GM12878 (cell line): ENCODE measurements at regions not wholly inside any gene's neighbourhood (a gene's known extent, or its start where the extent isn't known, plus 50 kb on each side); places are given as distances from the start of the nearest gene placed in this dataset.

Experiments
- ATAC-seq: fragments of 200-7000 bp; cut with Tn5 transposase; 3 replicates; pipeline ENCODE4 v1.9.1; 2020; ENCODE audit warnings: mild to moderate bottlenecking, moderate library complexity
- BruUV-seq: library from RNA; stranded (reverse); fragments of 400-500 nt; replicated peaks from 2 replicates; lab custom pipeline; 2021; lab: Mats Ljungman, UMichigan
- CTCF ChIA-PET: fragments of 300-600 bp; sonication (Branson Sonifier 250); formaldehyde crosslinking; extraction: SDS; loops from one replicate; lab custom pipeline; 2021; ENCODE audit warnings: inconsistent platforms; lab: Yijun Ruan, JAX
- POLR2A ChIA-PET: fragments of 350-600 bp; formaldehyde crosslinking; extraction: SDS; loops from one replicate; lab custom pipeline; 2021; ENCODE audit warnings: inconsistent platforms; lab: Charles Lee
- RAD21 ChIA-PET: fragments of 300-600 bp; sonication (Branson Sonifier 250); formaldehyde crosslinking; loops from one replicate; lab custom pipeline; 2023; ENCODE audit warnings: antibody characterized with exemption; ENCODE audit not compliant: unreplicated experiment; lab: Charles Lee
- SMC1A ChIA-PET: fragments of 300-600 bp; sonication (Branson Sonifier 250); formaldehyde crosslinking; loops from one replicate; lab custom pipeline; 2023; ENCODE audit not compliant: unreplicated experiment, uncharacterized antibody; lab: Charles Lee
- DNase-seq: peaks from one replicate; pipeline ENCODE4 v3.0.0-alpha.2; 2011; ENCODE audit warnings: low read depth, low spot score
- FAIRE-seq: peaks from 3 replicates; lab custom pipeline; 2011; peaks lifted over from hg19 to GRCh38; lab: Jason Lieb, UNC
- H2AFZ ChIP-seq: 2 replicates; pipeline ENCODE4 v1.6.0; 2011; ENCODE audit warnings: low read depth, low read length, control low read depth; ENCODE audit not compliant: control insufficient read depth
- H3K27ac ChIP-seq: 2 replicates; pipeline ENCODE4 v1.5.1; 2011; ENCODE audit warnings: control low read depth; ENCODE audit not compliant: control insufficient read depth, insufficient read depth
- H3K27me3 ChIP-seq, 2 experiments: replicated peaks in 1 of 2; 2 replicates each; pipeline versions ENCODE4 v1.6.0 to v1.6.1; 2011; ENCODE audit warnings: low read length in 1 of 2; ENCODE audit not compliant: control insufficient read depth in 2 of 2, insufficient read depth in 2 of 2
- H3K36me3 ChIP-seq, 2 experiments: 2 replicates each; pipeline ENCODE4 v1.5.1; 2011; ENCODE audit warnings: low read length in 1 of 2; ENCODE audit not compliant: control insufficient read depth in 2 of 2, insufficient read depth in 2 of 2
- H3K4me1 ChIP-seq: 2 replicates; pipeline ENCODE4 v1.6.1; 2011; ENCODE audit warnings: mild to moderate bottlenecking, low read length, moderate library complexity, mixed read lengths; ENCODE audit not compliant: control insufficient read depth, insufficient read depth
- H3K4me2 ChIP-seq: 2 replicates; pipeline ENCODE4 v1.6.0; 2011; ENCODE audit warnings: control low read depth; ENCODE audit not compliant: control insufficient read depth, insufficient read depth
- H3K4me3 ChIP-seq: fragments of 200-600 bp; sonication (generic); 2 replicates; pipeline ENCODE4 v1.5.1; 2016
- H3K79me2 ChIP-seq: 2 replicates; pipeline ENCODE4 v1.6.0; 2011; ENCODE audit warnings: low read length; ENCODE audit not compliant: control insufficient read depth, insufficient read depth
- H3K9ac ChIP-seq: 2 replicates; pipeline ENCODE4 v1.8.0; 2011; ENCODE audit warnings: low read length, control low read depth, mixed read lengths; ENCODE audit not compliant: control insufficient read depth, insufficient read depth
- H3K9me3 ChIP-seq: replicated peaks from 3 replicates; pipeline ENCODE4 v1.5.1; 2011; ENCODE audit warnings: mild to moderate bottlenecking, low read length; ENCODE audit not compliant: control insufficient read depth, insufficient read depth
- H4K20me1 ChIP-seq: 2 replicates; pipeline ENCODE4 v1.6.0; 2011; ENCODE audit not compliant: control insufficient read depth, insufficient read depth
- BCLAF1 ChIP-seq: fragments of 450-650 bp; IDR thresholded peaks from 2 replicates; pipeline ENCODE4 v1.6.1; 2017; ENCODE audit warnings: antibody characterized with exemption, mild to moderate bottlenecking, moderate library complexity
- EED ChIP-seq: sonication (generic); IDR thresholded peaks from 2 replicates; pipeline ENCODE4 v1.6.1; 2016; ENCODE audit warnings: antibody characterized with exemption, low read depth
- ESRRA ChIP-seq: IDR thresholded peaks from 2 replicates; pipeline ENCODE4 v1.6.1; 2012; ENCODE audit warnings: mild to moderate bottlenecking, low read length, improper control_type of control experiment
- FOXK2 ChIP-seq: fragments of 450-650 bp; IDR thresholded peaks from 2 replicates; pipeline ENCODE4 v1.6.1; 2017; ENCODE audit warnings: mild to moderate bottlenecking, moderate library complexity
- HDAC6 ChIP-seq: fragments of 200-600 bp; sonication (generic); IDR thresholded peaks from one replicate; pipeline ENCODE4 v1.8.0; 2017; ENCODE audit warnings: antibody characterized with exemption; ENCODE audit not compliant: unreplicated experiment
- MYB ChIP-seq: fragments of 150-350 bp; IDR thresholded peaks from 2 replicates; pipeline ENCODE4 v1.6.1; 2014; ENCODE audit warnings: mild to moderate bottlenecking, low read depth, low read length, borderline replicate concordance
- PAX5 ChIP-seq: IDR thresholded peaks from 2 replicates; pipeline ENCODE4 v1.6.1; 2011; ENCODE audit warnings: low read depth, low read length, borderline replicate concordance
- RELB ChIP-seq: fragments of 450-650 bp; IDR thresholded peaks from 2 replicates; pipeline ENCODE4 v1.6.1; 2017; ENCODE audit warnings: low read depth, mild to moderate bottlenecking, moderate library complexity
- SMAD1 ChIP-seq: fragments of 450-650 bp; IDR thresholded peaks from 2 replicates; pipeline ENCODE4 v1.6.1; 2018; ENCODE audit warnings: mild to moderate bottlenecking, low read depth; ENCODE audit not compliant: partially characterized antibody
- TARDBP ChIP-seq: IDR thresholded peaks from 2 replicates; pipeline ENCODE4 v1.6.1; 2016; ENCODE audit warnings: borderline replicate concordance
- WRNIP1 ChIP-seq: IDR thresholded peaks from 2 replicates; pipeline ENCODE4 v1.6.1; 2011; ENCODE audit warnings: low read depth, low read length, improper control_type of control experiment, borderline replicate concordance
- ZBTB33 ChIP-seq: fragments of 450-650 bp; IDR thresholded peaks from 2 replicates; pipeline ENCODE4 v1.6.1; 2017; ENCODE audit warnings: mild to moderate bottlenecking
- ZNF207 ChIP-seq: fragments of 450-650 bp; IDR thresholded peaks from 2 replicates; pipeline ENCODE4 v1.6.1; 2014; ENCODE audit warnings: antibody characterized with exemption, mild to moderate bottlenecking, borderline replicate concordance
- ZNF384 ChIP-seq: IDR thresholded peaks from 2 replicates; pipeline ENCODE4 v1.6.1; 2012; ENCODE audit warnings: low read depth, mild to moderate bottlenecking, low read length, improper control_type of control experiment, borderline replicate concordance
- ZNF592 ChIP-seq: fragments of 450-650 bp; IDR thresholded peaks from 2 replicates; pipeline ENCODE4 v1.6.1; 2017; ENCODE audit warnings: mild to moderate bottlenecking, moderate library complexity
- WGBS: methylation state at CpG from one replicate; pipeline ENCODE4 v1.1.6; 2016; ENCODE audit warnings: low lambda C conversion rate; ENCODE audit not compliant: insufficient replicate concordance, insufficient coverage; ENCODE audit errors: missing lambda C conversion rate; 5-methylcytosine and 5-hydroxymethylcytosine counted together
- in situ Hi-C: fragments of 300-500 bp; cut with MboI; formaldehyde crosslinking; loops from 9 replicates; pipeline ENCODE4 v1.14.3; 2018; ENCODE audit warnings: mixed read lengths
- intact Hi-C: fragments of 100-400 bp; cut with micrococcal nuclease; formaldehyde crosslinking; loops from one replicate; pipeline ENCODE4 v1.14.2; 2022; ENCODE audit not compliant: unreplicated experiment

- H3K9ac ChIP-seq, result no peak overlapping the region
- H3K4me1 ChIP-seq, result no peaks in the 10 kb centered on the region
- POLR2A ChIA-PET, result no interaction called here
- intact Hi-C loops (no loop called here), in situ Hi-C loops (no loop called here)
- no TSS peak for BruUV-seq
- FAIRE-seq, result no peak
- CTCF ChIA-PET, result no interaction called here
- no peak overlapping the region for H2AFZ ChIP-seq
- H3K9me3 ChIP-seq, result no peaks in the 10 kb centered on the region
- RAD21 ChIA-PET, result no interaction called here
- H3K27me3 ChIP-seq, result no peaks in the 10 kb centered on the region
- SMC1A ChIA-PET, result no interaction called here
- DNase-seq, result no peak
- H3K27ac ChIP-seq, result no peak overlapping the region
- no peak overlapping the region for H3K4me2 ChIP-seq
- WGBS, result 0% methylated on average over 1 of the region's 1 CpG
- no peaks in the 10 kb centered on the region for H3K79me2 ChIP-seq
- no peak overlapping the region for H3K4me3 ChIP-seq
- no peaks in the 10 kb centered on the region for H4K20me1 ChIP-seq
- H3K36me3 ChIP-seq, result no peaks in the 10 kb centered on the region
- no peak for ATAC-seq
- TF ChIP-seq ZNF592 (no peak), FOXK2 (no peak), WRNIP1 (no peak), PAX5 (no peak), HDAC6 (no peak), ZBTB33 (no peak), EED (no peak), MYB (no peak), ZNF207 (no peak), RELB (no peak), SMAD1 (no peak), ZNF384 (no peak), TARDBP (no peak), BCLAF1 (no peak), ESRRA (no peak)
Observed at GRCh38 chr1:222976453-222976852, 161.6 kb downstream of the DISP1 start.
